GM21528 (cell line): ENCODE measurements at regions not wholly inside any gene's neighbourhood (a gene's known extent, or its start where the extent isn't known, plus 50 kb on each side); places are given as distances from the start of the nearest gene placed in this dataset.
"Not testable (repeated sequence)": the region's sequence is repeated elsewhere in the genome, so short reads cannot be mapped to it uniquely, and the experiment has no call there.

Source experiments
- ATAC-seq: cut with Tn5 transposase; IDR thresholded peaks from one replicate; pipeline ENCODE4 v1.9.1; 2021; ENCODE audit warnings: mild to moderate bottlenecking, moderate library complexity; ENCODE audit not compliant: unreplicated experiment, low FRiP score

GRCh38 chr1:234924450-234925355, 203.9 kb downstream of the TOMM20 start:
- ATAC-seq: no peak

- ATAC-seq: no peak
Measured at GRCh38 chr1:234923626-234924025, 205.0 kb downstream of the TOMM20 start.

- no peak for ATAC-seq
Measured at GRCh38 chr1:234922987-234923386, 205.7 kb downstream of the TOMM20 start.

- no peak for ATAC-seq
Measured at GRCh38 chr1:234921266-234922062, 207.2 kb downstream of the TOMM20 start.

- ATAC-seq: no peak
Measured at GRCh38 chr1:234920843-234921140, 207.8 kb downstream of the TOMM20 start.

GRCh38 chr1:234920136-234920842, 208.3 kb downstream of the TOMM20 start:
- ATAC-seq: no peak

- no peak for ATAC-seq
Measured at GRCh38 chr1:234918961-234919761, 209.5 kb downstream of the TOMM20 start.

- ATAC-seq: no peak
Measured at GRCh38 chr1:234918181-234918841, 210.3 kb downstream of the TOMM20 start.

GRCh38 chr1:234917495-234918180, 211.0 kb downstream of the TOMM20 start:
- no peak for ATAC-seq

GRCh38 chr1:234916840-234917239, 211.8 kb downstream of the TOMM20 start:
- ATAC-seq: no peak

- ATAC-seq: no peak
Measured at GRCh38 chr1:234915924-234916675, 212.5 kb downstream of the TOMM20 start.

- no peak for ATAC-seq
Measured at GRCh38 chr1:234914606-234915290, 213.9 kb downstream of the TOMM20 start.

- no peak for ATAC-seq
Measured at GRCh38 chr1:234913771-234914170, 214.9 kb downstream of the TOMM20 start.

- ATAC-seq: no peak
Measured at GRCh38 chr1:234913278-234913649, 215.4 kb downstream of the TOMM20 start.

- no peak for ATAC-seq
Measured at GRCh38 chr1:234912548-234913277, 215.9 kb downstream of the TOMM20 start.

- ATAC-seq: no peak
Measured at GRCh38 chr1:234911787-234912186, 216.8 kb downstream of the TOMM20 start.

- not testable (repeated sequence) for ATAC-seq
Measured at GRCh38 chr1:234911136-234911535, 217.5 kb downstream of the TOMM20 start.
